SU-DHL-6 (cell line): ENCODE measurements at regions not wholly inside any gene's neighbourhood (a gene's known extent, or its start where the extent isn't known, plus 50 kb on each side); places are given as distances from the start of the nearest gene placed in this dataset.

ENCODE experiments used
- H2AFZ ChIP-seq: fragments of 200-600 bp; sonication (generic); 2 replicates; pipeline ENCODE4 v1.6.1; 2014; ENCODE audit warnings: low read depth, mild to moderate bottlenecking, moderate library complexity, mixed read lengths, antibody characterized with exemption, low read length; ENCODE audit not compliant: severe bottlenecking
- H3F3A ChIP-seq: fragments of 200-600 bp; shearing (Covaris generic); 2 replicates; pipeline ENCODE4 v1.6.0; 2016; ENCODE audit warnings: antibody characterized with exemption, mild to moderate bottlenecking; ENCODE audit not compliant: insufficient read depth
- H3K27ac ChIP-seq: fragments of 200-600 bp; sonication (generic); 2 replicates; pipeline ENCODE4 v1.5.1; 2016; ENCODE audit warnings: low read depth, mild to moderate bottlenecking, low read length, moderate library complexity, mixed read lengths
- H3K27me3 ChIP-seq: fragments of 200-600 bp; sonication (generic), shearing (Covaris generic); 2 replicates; pipeline ENCODE4 v1.6.0; 2014; ENCODE audit warnings: mild to moderate bottlenecking, low read length
- H3K36me3 ChIP-seq: fragments of 200-600 bp; sonication (generic); 2 replicates; pipeline ENCODE4 v1.6.1; 2014; ENCODE audit warnings: mild to moderate bottlenecking, low read length, mixed read lengths
- H3K4me2 ChIP-seq: fragments of 300-600, 200-600 bp; shearing (Covaris generic), sonication (generic); 2 replicates; pipeline ENCODE4 v1.6.0; 2014; ENCODE audit warnings: low read length, low read depth, mild to moderate bottlenecking; ENCODE audit not compliant: poor library complexity, severe bottlenecking
- H3K4me3 ChIP-seq: fragments of 200-600 bp; sonication (generic); 2 replicates; pipeline ENCODE4 v1.5.1; 2014; ENCODE audit warnings: antibody characterized with exemption, low read length, mild to moderate bottlenecking, mixed read lengths; ENCODE audit not compliant: insufficient read depth, poor library complexity, severe bottlenecking
- H3K79me2 ChIP-seq: fragments of 200-600 bp; sonication (generic); 2 replicates; pipeline ENCODE4 v1.6.1; 2014; ENCODE audit warnings: mild to moderate bottlenecking, low read length, moderate library complexity; ENCODE audit not compliant: insufficient read depth
- H3K9ac ChIP-seq: fragments of 200-600 bp; sonication (generic); 2 replicates; pipeline ENCODE4 v1.7.0; 2014; ENCODE audit warnings: mild to moderate bottlenecking, low read length
- H3K9me2 ChIP-seq: fragments of 200-600 bp; sonication (generic); replicated peaks from 2 replicates; pipeline ENCODE4 v1.6.1; 2014; ENCODE audit warnings: low read length; ENCODE audit not compliant: insufficient read depth
- H3K9me3 ChIP-seq: fragments of 200-600 bp; sonication (generic); 2 replicates; pipeline ENCODE4 v1.6.1; 2014; ENCODE audit warnings: low read length, mixed read lengths; ENCODE audit not compliant: insufficient read depth
- H4K20me1 ChIP-seq: fragments of 200-600 bp; sonication (generic); 2 replicates; pipeline ENCODE4 v1.6.1; 2014; ENCODE audit warnings: low read depth, mild to moderate bottlenecking, antibody characterized with exemption, low read length, moderate library complexity, mixed read lengths
- EZH2phosphoT487 ChIP-seq: fragments of 200-600 bp; sonication (generic), shearing (Covaris generic); conservative IDR thresholded peaks from 2 replicates; pipeline ENCODE4 v1.6.1; 2018; ENCODE audit warnings: mild to moderate bottlenecking, antibody characterized with exemption, low read length, moderate library complexity, mixed read lengths
- TF ChIP-seq, protein P1 (sequence below): fragments of 200-600 bp; sonication (generic); IDR thresholded peaks from one replicate; pipeline ENCODE4 v1.5.1; 2017; ENCODE audit warnings: antibody characterized with exemption, mild to moderate bottlenecking, low read length, moderate library complexity; ENCODE audit not compliant: insufficient read depth, poor library complexity, severe bottlenecking

- Histone ChIP-seq H3K79me2 (no peaks in the 10 kb centered on the region), H3K27ac (no peak overlapping the region), H2AFZ (no peak overlapping the region), H3F3A (no peaks in the 10 kb centered on the region), H3K4me2 (no peak overlapping the region), H3K9ac (no peak overlapping the region), H3K9me2 (no peaks in the 10 kb centered on the region), H3K27me3 (no peaks in the 10 kb centered on the region), H3K4me3 (no peak overlapping the region), H3K36me3 (no peaks in the 10 kb centered on the region), H3K9me3 (no peaks in the 10 kb centered on the region), H4K20me1 (no peaks in the 10 kb centered on the region)
- no peak for TF ChIP-seq EZH2phosphoT487
- TF ChIP-seq, protein P1, sequence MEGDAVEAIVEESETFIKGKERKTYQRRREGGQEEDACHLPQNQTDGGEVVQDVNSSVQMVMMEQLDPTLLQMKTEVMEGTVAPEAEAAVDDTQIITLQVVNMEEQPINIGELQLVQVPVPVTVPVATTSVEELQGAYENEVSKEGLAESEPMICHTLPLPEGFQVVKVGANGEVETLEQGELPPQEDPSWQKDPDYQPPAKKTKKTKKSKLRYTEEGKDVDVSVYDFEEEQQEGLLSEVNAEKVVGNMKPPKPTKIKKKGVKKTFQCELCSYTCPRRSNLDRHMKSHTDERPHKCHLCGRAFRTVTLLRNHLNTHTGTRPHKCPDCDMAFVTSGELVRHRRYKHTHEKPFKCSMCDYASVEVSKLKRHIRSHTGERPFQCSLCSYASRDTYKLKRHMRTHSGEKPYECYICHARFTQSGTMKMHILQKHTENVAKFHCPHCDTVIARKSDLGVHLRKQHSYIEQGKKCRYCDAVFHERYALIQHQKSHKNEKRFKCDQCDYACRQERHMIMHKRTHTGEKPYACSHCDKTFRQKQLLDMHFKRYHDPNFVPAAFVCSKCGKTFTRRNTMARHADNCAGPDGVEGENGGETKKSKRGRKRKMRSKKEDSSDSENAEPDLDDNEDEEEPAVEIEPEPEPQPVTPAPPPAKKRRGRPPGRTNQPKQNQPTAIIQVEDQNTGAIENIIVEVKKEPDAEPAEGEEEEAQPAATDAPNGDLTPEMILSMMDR: no peak
Observed at GRCh38 chr2:5939553-5939952, 247.4 kb downstream of the SOX11 start.

DNA sequence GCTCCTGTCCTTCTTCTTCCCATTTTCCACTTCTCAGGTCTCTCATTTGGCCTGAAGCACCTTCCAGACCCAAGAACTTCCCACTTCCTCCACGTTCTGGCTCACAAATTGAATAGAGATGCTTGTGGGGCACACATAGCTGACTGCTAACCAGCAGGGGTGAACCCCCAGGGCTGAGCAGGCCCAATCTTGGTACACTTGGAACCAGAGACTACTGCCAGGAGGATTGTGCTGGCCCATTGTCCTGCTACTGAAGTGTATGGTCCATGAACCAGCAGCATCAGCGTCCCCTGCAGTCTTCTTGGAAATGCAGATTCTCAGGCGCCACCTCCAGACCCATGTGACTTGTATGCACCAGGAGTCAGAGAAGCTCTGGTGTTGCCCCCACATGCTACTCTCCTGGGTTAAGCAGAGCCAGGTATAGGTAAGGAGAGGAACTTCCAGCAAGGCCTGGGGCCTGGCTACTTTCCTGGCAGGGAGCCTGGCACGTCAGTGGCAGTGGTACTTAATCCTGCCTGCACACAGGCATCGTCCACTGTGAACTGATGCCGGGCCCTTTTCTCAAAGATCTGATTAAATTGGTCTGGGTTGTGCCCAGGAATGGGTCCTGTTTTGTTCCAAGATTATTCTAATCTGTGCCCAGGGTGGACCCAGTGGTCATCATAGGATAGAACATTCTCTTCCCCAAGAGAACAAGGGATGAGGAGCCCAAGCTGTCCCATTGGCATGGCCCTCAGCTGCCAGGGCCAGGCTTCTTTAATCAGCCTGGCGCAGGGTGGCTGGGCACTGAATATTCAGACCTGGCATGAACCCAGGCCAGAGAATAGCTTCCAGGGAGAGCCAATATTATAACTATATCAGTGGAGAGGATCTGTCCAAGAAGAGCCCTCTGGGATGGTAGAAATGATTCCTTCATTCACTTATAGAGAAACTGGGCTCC lies 248.7 kb downstream of the SOX11 start:
- no peak overlapping the region for H3K4me2 ChIP-seq
- H3K4me3 ChIP-seq: no peak overlapping the region
- no peaks in the 10 kb centered on the region for H3K9me2 ChIP-seq
- no peaks in the 10 kb centered on the region for H3F3A ChIP-seq
- H2AFZ ChIP-seq: no peak overlapping the region
- H4K20me1 ChIP-seq: no peaks in the 10 kb centered on the region
- H3K9me3 ChIP-seq: no peaks in the 10 kb centered on the region
- H3K27ac ChIP-seq: no peak overlapping the region
- no peaks in the 10 kb centered on the region for H3K79me2 ChIP-seq
- H3K9ac ChIP-seq: no peak overlapping the region
- TF ChIP-seq EZH2phosphoT487: no peak
- TF ChIP-seq, protein P1: no peak
- H3K36me3 ChIP-seq: no peaks in the 10 kb centered on the region
- no peaks in the 10 kb centered on the region for H3K27me3 ChIP-seq

GRCh38 chr2:5942204-5942603 lies 250.0 kb downstream of the SOX11 start:
- no peaks in the 10 kb centered on the region for H3F3A ChIP-seq
- H3K79me2 ChIP-seq: no peaks in the 10 kb centered on the region
- H3K9me3 ChIP-seq: no peaks in the 10 kb centered on the region
- no peak overlapping the region for H2AFZ ChIP-seq
- no peak overlapping the region for H3K4me3 ChIP-seq
- H3K9me2 ChIP-seq: no peaks in the 10 kb centered on the region
- no peaks in the 10 kb centered on the region for H4K20me1 ChIP-seq
- no peaks in the 10 kb centered on the region for H3K36me3 ChIP-seq
- H3K4me2 ChIP-seq: no peak overlapping the region
- H3K27me3 ChIP-seq: no peaks in the 10 kb centered on the region
- no peak overlapping the region for H3K27ac ChIP-seq
- H3K9ac ChIP-seq: no peak overlapping the region
- TF ChIP-seq EZH2phosphoT487: no peak
- TF ChIP-seq, protein P1: no peak
